DOHH2 (cell line): ENCODE measurements at regions not wholly inside any gene's neighbourhood (a gene's known extent, or its start where the extent isn't known, plus 50 kb on each side); places are given as distances from the start of the nearest gene placed in this dataset.

ENCODE experiments used
- H3F3A ChIP-seq: fragments of 200-600 bp; sonication (generic), shearing (Covaris generic); 2 replicates; pipeline ENCODE4 v1.6.0; 2016; ENCODE audit warnings: antibody characterized with exemption, mild to moderate bottlenecking; ENCODE audit not compliant: control insufficient read depth, insufficient read depth
- H3K27ac ChIP-seq: fragments of 200-600 bp; sonication (generic); 2 replicates; pipeline ENCODE4 v1.5.1; 2014; ENCODE audit warnings: low read depth, mild to moderate bottlenecking, low read length, moderate library complexity
- H3K27me3 ChIP-seq: fragments of 200-600 bp; sonication (generic); 2 replicates; pipeline ENCODE4 v1.6.1; 2014; ENCODE audit warnings: mild to moderate bottlenecking, low read length, mixed read lengths; ENCODE audit not compliant: control insufficient read depth
- H3K36me3 ChIP-seq: fragments of 200-600 bp; sonication (generic); 2 replicates; pipeline ENCODE4 v1.6.1; 2014; ENCODE audit warnings: mild to moderate bottlenecking, low read length, moderate library complexity, mixed read lengths; ENCODE audit not compliant: control insufficient read depth
- H3K4me1 ChIP-seq: fragments of 200-600 bp; sonication (generic); 2 replicates; pipeline ENCODE4 v1.6.1; 2014; ENCODE audit warnings: mild to moderate bottlenecking, low read length, mixed read lengths; ENCODE audit not compliant: control insufficient read depth
- H3K4me2 ChIP-seq: fragments of 200-600 bp; sonication (generic); 2 replicates; pipeline ENCODE4 v1.6.0; 2014; ENCODE audit warnings: mild to moderate bottlenecking, low read length, moderate library complexity
- H3K4me3 ChIP-seq: fragments of 200-600 bp; sonication (generic); 2 replicates; pipeline ENCODE4 v1.5.1; 2014; ENCODE audit warnings: mild to moderate bottlenecking, low read length, mixed read lengths
- H3K79me2 ChIP-seq: fragments of 200-600 bp; sonication (generic); 2 replicates; pipeline ENCODE4 v1.6.1; 2014; ENCODE audit warnings: mild to moderate bottlenecking, low read length, mixed read lengths; ENCODE audit not compliant: control insufficient read depth
- H3K9me2 ChIP-seq: fragments of 200-600 bp; sonication (generic); replicated peaks from 2 replicates; pipeline ENCODE4 v1.6.1; 2014; ENCODE audit warnings: mild to moderate bottlenecking, low read length, mixed read lengths; ENCODE audit not compliant: control insufficient read depth
- H3K9me3 ChIP-seq: fragments of 200-600 bp; sonication (generic); 2 replicates; pipeline ENCODE4 v1.6.1; 2014; ENCODE audit warnings: antibody characterized with exemption, low read length, mixed read lengths; ENCODE audit not compliant: control insufficient read depth, insufficient read depth
- H4K20me1 ChIP-seq: fragments of 200-600 bp; sonication (generic); 2 replicates; pipeline ENCODE4 v1.6.0; 2014; ENCODE audit warnings: low read depth, mild to moderate bottlenecking, antibody characterized with exemption, low read length, moderate library complexity; ENCODE audit not compliant: control insufficient read depth, insufficient read depth
- EZH2phosphoT487 ChIP-seq: fragments of 200-600 bp; sonication (generic); IDR thresholded peaks from 2 replicates; pipeline ENCODE4 v1.6.1; 2017; ENCODE audit warnings: borderline replicate concordance, mild to moderate bottlenecking, antibody characterized with exemption, low read length, moderate library complexity, mixed read lengths
- TF ChIP-seq, protein P1 (sequence below): fragments of 200-600 bp; sonication (generic); IDR thresholded peaks from one replicate; pipeline ENCODE4 v1.5.1; 2014; ENCODE audit warnings: antibody characterized with exemption, mild to moderate bottlenecking, low read depth, low read length; ENCODE audit not compliant: poor library complexity, severe bottlenecking

GRCh38 chr10:57884965-57885617 lies 382.6 kb downstream of the IPMK start:
- Histone ChIP-seq H3F3A (no peaks in the 10 kb centered on the region), H3K27ac (no peak overlapping the region), H3K4me1 (no peaks in the 10 kb centered on the region), H3K4me2 (no peak overlapping the region), H3K27me3 (no peaks in the 10 kb centered on the region), H3K4me3 (no peak overlapping the region), H3K79me2 (no peaks in the 10 kb centered on the region), H3K9me2 (no peaks in the 10 kb centered on the region), H3K36me3 (no peaks in the 10 kb centered on the region), H4K20me1 (no peaks in the 10 kb centered on the region), H3K9me3 (no peaks in the 10 kb centered on the region)
- TF ChIP-seq, protein P1, sequence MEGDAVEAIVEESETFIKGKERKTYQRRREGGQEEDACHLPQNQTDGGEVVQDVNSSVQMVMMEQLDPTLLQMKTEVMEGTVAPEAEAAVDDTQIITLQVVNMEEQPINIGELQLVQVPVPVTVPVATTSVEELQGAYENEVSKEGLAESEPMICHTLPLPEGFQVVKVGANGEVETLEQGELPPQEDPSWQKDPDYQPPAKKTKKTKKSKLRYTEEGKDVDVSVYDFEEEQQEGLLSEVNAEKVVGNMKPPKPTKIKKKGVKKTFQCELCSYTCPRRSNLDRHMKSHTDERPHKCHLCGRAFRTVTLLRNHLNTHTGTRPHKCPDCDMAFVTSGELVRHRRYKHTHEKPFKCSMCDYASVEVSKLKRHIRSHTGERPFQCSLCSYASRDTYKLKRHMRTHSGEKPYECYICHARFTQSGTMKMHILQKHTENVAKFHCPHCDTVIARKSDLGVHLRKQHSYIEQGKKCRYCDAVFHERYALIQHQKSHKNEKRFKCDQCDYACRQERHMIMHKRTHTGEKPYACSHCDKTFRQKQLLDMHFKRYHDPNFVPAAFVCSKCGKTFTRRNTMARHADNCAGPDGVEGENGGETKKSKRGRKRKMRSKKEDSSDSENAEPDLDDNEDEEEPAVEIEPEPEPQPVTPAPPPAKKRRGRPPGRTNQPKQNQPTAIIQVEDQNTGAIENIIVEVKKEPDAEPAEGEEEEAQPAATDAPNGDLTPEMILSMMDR = no peak
- TF ChIP-seq EZH2phosphoT487 = no peak

DNA sequence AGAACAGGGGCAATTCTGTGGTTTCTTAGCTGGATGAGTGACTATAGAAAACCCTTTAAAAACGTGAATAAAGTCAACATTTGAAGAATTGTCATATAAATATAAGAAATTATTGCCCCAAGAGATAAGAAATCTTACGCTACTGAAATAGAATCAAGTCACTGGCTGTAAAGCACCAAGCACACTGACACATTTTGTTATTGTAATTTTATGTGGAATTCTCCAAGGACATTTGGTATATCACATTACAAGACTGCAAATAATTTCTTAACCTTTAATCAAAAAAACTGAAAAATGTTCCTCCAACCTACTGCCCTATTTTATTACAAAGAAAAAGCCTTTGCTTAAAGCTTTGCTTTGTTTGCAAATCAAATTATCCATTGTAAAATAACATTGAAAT lies 383.3 kb downstream of the IPMK start:
- Histone ChIP-seq H3K9me2 (no peaks in the 10 kb centered on the region), H3K36me3 (no peaks in the 10 kb centered on the region), H3F3A (no peaks in the 10 kb centered on the region), H3K27ac (no peak overlapping the region), H4K20me1 (no peaks in the 10 kb centered on the region), H3K79me2 (no peaks in the 10 kb centered on the region), H3K4me1 (no peaks in the 10 kb centered on the region), H3K4me2 (no peak overlapping the region), H3K4me3 (no peak overlapping the region), H3K9me3 (no peaks in the 10 kb centered on the region), H3K27me3 (no peaks in the 10 kb centered on the region)
- TF ChIP-seq, protein P1 = no peak
- TF ChIP-seq EZH2phosphoT487 = no peak

DNA sequence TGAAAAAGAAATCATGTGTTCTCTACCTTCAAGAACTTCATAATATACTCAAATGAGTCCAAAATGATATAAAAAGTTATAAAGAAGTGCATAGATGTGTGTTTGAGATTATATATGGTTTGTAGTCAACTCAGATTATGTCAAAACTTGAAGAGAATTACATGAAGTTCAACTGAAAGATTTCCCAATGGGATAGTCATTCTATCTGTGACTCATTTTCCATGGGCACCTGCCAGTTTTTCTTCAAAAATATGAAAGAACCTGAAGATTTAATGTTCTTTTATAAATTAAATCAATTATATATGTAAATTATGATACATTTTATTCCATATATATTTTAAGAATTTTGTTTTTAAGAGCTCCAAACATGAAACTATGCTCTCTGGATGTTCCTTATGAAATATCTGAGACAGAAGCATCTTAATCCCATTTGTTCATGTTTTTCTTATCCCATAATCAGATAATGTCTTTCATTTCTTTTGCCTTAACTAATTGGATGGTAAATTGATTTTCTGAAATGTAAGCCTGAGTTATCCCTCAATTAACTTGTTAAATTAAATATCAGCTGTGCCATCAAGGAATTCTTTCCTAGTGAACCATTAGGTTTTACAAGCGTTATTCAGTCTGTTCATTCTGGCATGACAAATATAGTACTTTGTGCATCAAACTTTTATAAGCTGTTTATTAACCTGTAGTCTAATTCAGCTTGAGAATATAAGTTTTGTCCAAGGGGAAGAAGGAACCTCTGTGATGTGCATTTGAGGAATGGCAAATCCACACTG lies 387.1 kb downstream of the IPMK start:
- Histone ChIP-seq H3K4me3 (no peak overlapping the region), H3K27ac (no peak overlapping the region), H3F3A (no peaks in the 10 kb centered on the region), H3K36me3 (no peaks in the 10 kb centered on the region), H3K9me3 (no peaks in the 10 kb centered on the region), H3K27me3 (no peaks in the 10 kb centered on the region), H4K20me1 (no peaks in the 10 kb centered on the region), H3K9me2 (no peaks in the 10 kb centered on the region), H3K79me2 (no peaks in the 10 kb centered on the region), H3K4me1 (no peaks in the 10 kb centered on the region), H3K4me2 (no peak overlapping the region)
- no peak for TF ChIP-seq EZH2phosphoT487
- TF ChIP-seq, protein P1 = no peak
